H1 (cell line): ENCODE measurements at regions not wholly inside any gene's neighbourhood (a gene's known extent, or its start where the extent isn't known, plus 50 kb on each side); places are given as distances from the start of the nearest gene placed in this dataset.

Experiments
- CTCF ChIA-PET: fragments of 300-600 bp; sonication (Branson Sonifier 250); formaldehyde crosslinking; loops from one replicate; lab custom pipeline; 2021; ENCODE audit not compliant: partially characterized antibody; lab: Charles Lee
- POLR2A ChIA-PET: fragments of 300-600 bp; sonication (Branson Sonifier 250); formaldehyde crosslinking; loops from one replicate; lab custom pipeline; 2021; ENCODE audit warnings: inconsistent platforms; ENCODE audit not compliant: partially characterized antibody; lab: Charles Lee
- DNase-seq, 2 experiments: peaks; one replicate each; pipeline versions ENCODE4 v3.0.0 to v3.0.0-alpha.2; 2010 to 2022; ENCODE audit warnings: low spot score in 2 of 2, low read depth in 1 of 2, mixed read lengths in 1 of 2
- FAIRE-seq: peaks from 2 replicates; lab custom pipeline; 2011; peaks lifted over from hg19 to GRCh38; lab: Jason Lieb, UNC
- H2AFZ ChIP-seq: 2 replicates; pipeline ENCODE4 v1.8.1; 2012; ENCODE audit warnings: low read length, inconsistent platforms
- H2AK5ac ChIP-seq: 2 replicates; pipeline ENCODE4 v1.6.1; 2013; ENCODE audit warnings: low read depth, low read length
- H2BK120ac ChIP-seq: replicated peaks from 2 replicates; pipeline ENCODE3; 2013; ENCODE audit warnings: low read depth, low read length, inconsistent platforms
- H2BK12ac ChIP-seq: 2 replicates; pipeline ENCODE4 v1.6.1; 2013; ENCODE audit warnings: low read depth, low read length
- H2BK15ac ChIP-seq: 2 replicates; pipeline ENCODE4 v1.6.1; 2013; ENCODE audit warnings: low read length
- H2BK20ac ChIP-seq: 2 replicates; pipeline ENCODE4 v1.6.1; 2013; ENCODE audit warnings: low read length
- H2BK5ac ChIP-seq: 2 replicates; pipeline ENCODE4 v1.6.1; 2013; ENCODE audit warnings: low read depth, low read length
- H3K14ac ChIP-seq: 2 replicates; pipeline ENCODE4 v1.6.1; 2013; ENCODE audit warnings: inconsistent platforms; ENCODE audit not compliant: insufficient read length
- H3K18ac ChIP-seq: 2 replicates; pipeline ENCODE4 v1.6.1; 2013; ENCODE audit warnings: low read length; ENCODE audit errors: extremely low read depth
- H3K23ac ChIP-seq: 2 replicates; pipeline ENCODE4 v1.6.1; 2013; ENCODE audit warnings: inconsistent platforms; ENCODE audit not compliant: insufficient read length
- H3K23me2 ChIP-seq: 2 replicates; pipeline ENCODE4 v1.6.1; 2013; ENCODE audit warnings: low read depth, low read length
- H3K27ac ChIP-seq: 2 replicates; pipeline ENCODE4 v1.6.1; 2011; ENCODE audit warnings: low read depth, low read length, inconsistent platforms
- H3K27me3 ChIP-seq, 4 experiments: replicated peaks in 1 of 4; 1 replicate in 1 of 4; 2 replicates in 3 of 4; pipeline versions ENCODE4 v1.6.1 to v1.8.1; 2011 to 2013; ENCODE audit warnings: low read length in 3 of 4, mild to moderate bottlenecking in 3 of 4, inconsistent platforms in 2 of 4, mixed read lengths in 2 of 4, moderate library complexity in 1 of 4; ENCODE audit not compliant: control insufficient read depth in 3 of 4, insufficient read depth in 3 of 4; ENCODE audit errors: extremely low read depth in 1 of 4
- H3K36me3 ChIP-seq, 4 experiments: 2 replicates each; pipeline versions ENCODE4 v1.6.1 to v1.8.1; 2011 to 2013; ENCODE audit warnings: mild to moderate bottlenecking in 4 of 4, low read length in 3 of 4, moderate library complexity in 2 of 4, control low read depth in 1 of 4, inconsistent platforms in 1 of 4; ENCODE audit not compliant: insufficient read depth in 4 of 4, control insufficient read depth in 2 of 4
- H3K4ac ChIP-seq: replicated peaks from 2 replicates; pipeline ENCODE3; 2013; ENCODE audit warnings: low read length, low read depth, mixed read lengths, inconsistent platforms; ENCODE audit not compliant: insufficient read length
- H3K4me1 ChIP-seq, 4 experiments: replicated peaks in 1 of 4; 1 replicate in 1 of 4; 2 replicates in 3 of 4; pipeline versions ENCODE4 v1.6.1 to v1.8.1; 2011 to 2013; ENCODE audit warnings: low read length in 3 of 4, inconsistent platforms in 2 of 4, mixed read lengths in 1 of 4; ENCODE audit not compliant: insufficient read depth in 4 of 4, control insufficient read depth in 3 of 4
- H3K4me2 ChIP-seq, 2 experiments: 2 replicates each; pipeline versions ENCODE4 v1.6.1 to v1.8.1; 2011 to 2013; ENCODE audit warnings: low read depth in 2 of 2, low read length in 2 of 2, control low read depth in 1 of 2, inconsistent platforms in 1 of 2, mild to moderate bottlenecking in 1 of 2; ENCODE audit not compliant: insufficient read depth in 1 of 2
- H3K4me3 ChIP-seq, 4 experiments: fragments of 200-600, 300-600 bp in 1 of 4; sonication (generic), shearing (Covaris generic), sonication (Bioruptor Twin) in 1 of 4; 2 replicates each; pipeline versions ENCODE4 v1.5.1 to v1.8.1; 2011 to 2016; ENCODE audit warnings: low read length in 4 of 4, low read depth in 3 of 4, control low read depth in 2 of 4, inconsistent platforms in 2 of 4, mild to moderate bottlenecking in 2 of 4, mixed read lengths in 1 of 4, moderate library complexity in 1 of 4; ENCODE audit not compliant: insufficient read depth in 2 of 4; ENCODE audit errors: extremely low read depth in 1 of 4
- H3K56ac ChIP-seq: replicated peaks from 2 replicates; pipeline ENCODE3; 2013; ENCODE audit warnings: low read depth, mild to moderate bottlenecking, mixed read lengths, low read length, inconsistent platforms; ENCODE audit not compliant: insufficient read length
- H3K79me1 ChIP-seq: 2 replicates; pipeline ENCODE4 v1.6.1; 2013; ENCODE audit warnings: low read depth, low read length, control low read depth
- H3K79me2 ChIP-seq, 2 experiments: 2 replicates each; pipeline versions ENCODE4 v1.6.1 to v1.8.1; 2012 to 2013; ENCODE audit warnings: low read length in 2 of 2, mild to moderate bottlenecking in 2 of 2, inconsistent platforms in 1 of 2; ENCODE audit not compliant: insufficient read depth in 2 of 2, control insufficient read depth in 1 of 2
- H3K9ac ChIP-seq, 4 experiments: replicated peaks in 1 of 4; 1 replicate in 1 of 4; 2 replicates in 3 of 4; pipeline versions ENCODE4 v1.6.1 to v1.8.1; 2011 to 2013; ENCODE audit warnings: low read depth in 3 of 4, low read length in 3 of 4, control low read depth in 2 of 4, mild to moderate bottlenecking in 2 of 4, moderate library complexity in 2 of 4, inconsistent platforms in 1 of 4; ENCODE audit errors: extremely low read depth in 1 of 4
- H3K9me3 ChIP-seq, 2 experiments: 2 replicates each; pipeline versions ENCODE4 v1.6.1 to v1.8.1; 2012 to 2013; ENCODE audit warnings: mild to moderate bottlenecking in 2 of 2, moderate library complexity in 2 of 2, control low read depth in 1 of 2, inconsistent platforms in 1 of 2, low read depth in 1 of 2, low read length in 1 of 2, mixed read lengths in 1 of 2; ENCODE audit not compliant: insufficient read depth in 2 of 2
- H4K20me1 ChIP-seq, 2 experiments: replicated peaks in 1 of 2; 2 replicates each; pipeline versions ENCODE3 to v1.8.1; 2011 to 2013; ENCODE audit warnings: inconsistent platforms in 2 of 2, low read length in 2 of 2, mild to moderate bottlenecking in 1 of 2; ENCODE audit not compliant: insufficient read depth in 2 of 2, control insufficient read depth in 1 of 2
- H4K5ac ChIP-seq: 2 replicates; pipeline ENCODE4 v1.6.1; 2013; ENCODE audit warnings: low read length, low read depth, mixed read lengths, inconsistent platforms; ENCODE audit not compliant: insufficient read length
- H4K8ac ChIP-seq: 2 replicates; pipeline ENCODE4 v1.8.0; 2013; ENCODE audit warnings: mild to moderate bottlenecking, moderate library complexity, low read length, inconsistent platforms; ENCODE audit not compliant: insufficient read depth; ENCODE audit errors: extremely low read depth
- H4K91ac ChIP-seq: replicated peaks from 2 replicates; pipeline ENCODE3; 2013; ENCODE audit warnings: low read length, mixed read lengths, inconsistent platforms; ENCODE audit not compliant: insufficient read length
- ASH2L ChIP-seq: fragments of 200-600, 300-600 bp; sonication (generic); IDR thresholded peaks from one replicate; pipeline ENCODE4 v1.7.1; 2017; ENCODE audit warnings: low read length
- CREB1 ChIP-seq: IDR thresholded peaks from 2 replicates; pipeline ENCODE4 v1.6.1; 2012; ENCODE audit warnings: inconsistent platforms
- EP300 ChIP-seq, 2 experiments: IDR thresholded peaks; 1 replicate in 1 of 2; 2 replicates in 1 of 2; pipeline ENCODE4 v1.6.1; 2011 to 2012; ENCODE audit warnings: low read depth in 2 of 2, low read length in 2 of 2, mild to moderate bottlenecking in 2 of 2, borderline replicate concordance in 1 of 2, inconsistent platforms in 1 of 2, moderate library complexity in 1 of 2
- EZH2 ChIP-seq: fragments of 200-600 bp; sonication (generic); IDR thresholded peaks from 2 replicates; pipeline ENCODE4 v1.7.1; 2012; ENCODE audit warnings: low read depth, mild to moderate bottlenecking, moderate library complexity, low read length, inconsistent platforms; ENCODE audit not compliant: severe bottlenecking
- GABPA ChIP-seq: IDR thresholded peaks from 2 replicates; pipeline ENCODE4 v1.6.1; 2011; ENCODE audit warnings: mild to moderate bottlenecking, low read length, moderate library complexity, borderline replicate concordance; ENCODE audit not compliant: insufficient read depth
- JUN ChIP-seq: IDR thresholded peaks from 2 replicates; pipeline ENCODE4 v1.6.1; 2011; ENCODE audit warnings: low read depth, mild to moderate bottlenecking, improper control_type of control experiment, low read length
- NANOG ChIP-seq: IDR thresholded peaks from 2 replicates; pipeline ENCODE4 v1.6.1; 2011; ENCODE audit warnings: low read length, low read depth, mild to moderate bottlenecking, inconsistent platforms; ENCODE audit not compliant: insufficient read depth, poor library complexity, severe bottlenecking
- PHF8 ChIP-seq: fragments of 200-600 bp; sonication (generic); conservative IDR thresholded peaks from 2 replicates; pipeline ENCODE4 v1.7.1; 2012; ENCODE audit warnings: low read depth, mild to moderate bottlenecking, inconsistent platforms, low read length, moderate library complexity
- SIN3A ChIP-seq, 2 experiments: IDR thresholded peaks in 1 of 2; conservative IDR thresholded peaks in 1 of 2; 2 replicates each; pipeline ENCODE4 v1.6.1; 2011 to 2012; ENCODE audit warnings: low read length in 2 of 2, improper control_type of control experiment in 1 of 2, low read depth in 1 of 2, mild to moderate bottlenecking in 1 of 2
- SIRT6 ChIP-seq: IDR thresholded peaks from one replicate; pipeline ENCODE4 v1.7.1; 2012; ENCODE audit warnings: low read length, inconsistent platforms
- SIX5 ChIP-seq: IDR thresholded peaks from 2 replicates; pipeline ENCODE4 v1.6.1; 2011; ENCODE audit warnings: mild to moderate bottlenecking, low read depth, low read length
- TAF7 ChIP-seq: optimal IDR thresholded peaks from 2 replicates; pipeline ENCODE3; 2011; ENCODE audit warnings: low read depth, mild to moderate bottlenecking, inconsistent platforms, low read length, moderate library complexity, borderline replicate concordance
- TCF12 ChIP-seq: IDR thresholded peaks from 2 replicates; pipeline ENCODE4 v1.6.1; 2011; ENCODE audit warnings: low read depth, mild to moderate bottlenecking, low read length
- TEAD4 ChIP-seq: IDR thresholded peaks from 2 replicates; pipeline ENCODE4 v1.6.1; 2012; ENCODE audit warnings: low read depth, low read length, inconsistent platforms, mixed read lengths
- YY1 ChIP-seq: IDR thresholded peaks from 2 replicates; pipeline ENCODE4 v1.6.1; 2011; ENCODE audit warnings: low read depth, mild to moderate bottlenecking, low read length
- WGBS, 2 experiments: shearing (Covaris generic) in 1 of 2; methylation state at CpG; one replicate each; pipeline versions ENCODE4 v1.1.6 to v1.1.7; 2013 to 2015; ENCODE audit warnings: low lambda C conversion rate in 2 of 2, mixed read lengths in 2 of 2, inconsistent platforms in 1 of 2, low coverage in 1 of 2, missing lambda C conversion rate in 1 of 2; ENCODE audit not compliant: insufficient replicate concordance in 2 of 2, insufficient coverage in 1 of 2, insufficient read length in 1 of 2; ENCODE audit errors: extremely low coverage in 1 of 2, missing lambda C conversion rate in 1 of 2; 5-methylcytosine and 5-hydroxymethylcytosine counted together

GRCh38 chr5:146945617-146946084 lies 67.1 kb upstream of the PPP2R2B start:
- Histone ChIP-seq H4K91ac (no peak overlapping the region), H3K23me2 (no peaks in the 10 kb centered on the region), H3K4ac (no peak overlapping the region), H3K9ac (no peak overlapping the region), H3K4me2 (no peak overlapping the region), H2BK20ac (no peak overlapping the region), H3K27me3 (no peaks in the 10 kb centered on the region), H2BK5ac (no peak overlapping the region), H3K79me1 (no peaks in the 10 kb centered on the region), H2AK5ac (no peak overlapping the region), H2AFZ (no peak overlapping the region), H2BK15ac (no peak overlapping the region), H2BK12ac (no peak overlapping the region), H3K4me1 (no peaks in the 10 kb centered on the region), H2BK120ac (no peak overlapping the region), H3K9me3 (no peaks in the 10 kb centered on the region), H4K8ac (no peak overlapping the region), H3K36me3 (no peaks in the 10 kb centered on the region), H3K14ac (no peak overlapping the region), H3K27ac (no peak overlapping the region), H3K56ac (no peak overlapping the region), H3K4me3 (no peak overlapping the region), H4K20me1 (no peaks in the 10 kb centered on the region), H3K79me2 (no peaks in the 10 kb centered on the region), H3K18ac (no peak overlapping the region), H3K23ac (no peak overlapping the region), H4K5ac (no peak overlapping the region)
- WGBS, 2 experiments, result 84% methylated on average over 5 of the region's 5 CpGs; no CpG with 5 or more reads in 1 of the 2 experiments
- POLR2A ChIA-PET, result interaction anchor here (0.6 kb wide), 1 partner anchor 158 kb away, joined by 3 read pairs; no protein-coding TSS in a partner anchor
- DNase-seq (no peak), FAIRE-seq (no peak)
- CTCF ChIA-PET, result interaction anchor here (0.9 to 4.5 kb wide), 21 partner anchors 8 to 413 kb away, joined by 3 to 29 read pairs (median 7); partner anchors contain the start of gene PPP2R2B
- TF ChIP-seq TEAD4 (no peak), ASH2L (no peak), PHF8 (no peak), SIRT6 (no peak), TAF7 (no peak), NANOG (no peak), JUN (no peak), EP300 (IDR thresholded peaks at IDR 0.05; ENCODE audit: borderline replicate concordance in 1 of 2, low read depth in 2 of 2, low read length in 2 of 2) (no peak), CREB1 (no peak), SIX5 (no peak), YY1 (no peak), TCF12 (no peak), GABPA (no peak), SIN3A (conservative IDR thresholded peaks at IDR 0.05 in 1 of 2, IDR thresholded peaks at IDR 0.05 in 1 of 2; ENCODE audit: low read depth in 1 of 2, low read length in 2 of 2) (no peak), EZH2 (no peak)
